HCT116 (cell line): ENCODE measurements at regions not wholly inside any gene's neighbourhood (a gene's known extent, or its start where the extent isn't known, plus 50 kb on each side); places are given as distances from the start of the nearest gene placed in this dataset.

Experiments
- ATF3 ChIP-seq: IDR thresholded peaks from 2 replicates; pipeline ENCODE4 v1.6.1; 2012
- CBX3 ChIP-seq: IDR thresholded peaks from 2 replicates; pipeline ENCODE4 v1.6.1; 2012; ENCODE audit warnings: low read depth
- CTCF ChIP-seq, 3 experiments: fragments of 200-600 bp in 1 of 3; sonication (generic) in 1 of 3; IDR thresholded peaks in 2 of 3; conservative IDR thresholded peaks in 1 of 3; 2 replicates each; pipeline ENCODE4 v1.5.1; 2012 to 2017; ENCODE audit warnings: low read depth in 2 of 3, low read length in 2 of 3, antibody characterized with exemption in 1 of 3, borderline replicate concordance in 1 of 3, control low read depth in 1 of 3, mild to moderate bottlenecking in 1 of 3, mixed read lengths in 1 of 3, mixed run types in 1 of 3, moderate library complexity in 1 of 3; ENCODE audit not compliant: insufficient read depth in 1 of 3
- EGR1 ChIP-seq: IDR thresholded peaks from 2 replicates; pipeline ENCODE4 v1.6.1; 2012; ENCODE audit warnings: low read depth
- EZH2 ChIP-seq: fragments of 200-600 bp; sonication (generic); IDR thresholded peaks from 2 replicates; pipeline ENCODE4 v1.6.1; 2017; ENCODE audit warnings: antibody characterized with exemption, mixed run types
- JUND ChIP-seq: IDR thresholded peaks from 2 replicates; pipeline ENCODE4 v1.6.1; 2012
- MAX ChIP-seq: IDR thresholded peaks from 2 replicates; pipeline ENCODE4 v1.6.1; 2012
- POLR2A ChIP-seq: IDR thresholded peaks from 2 replicates; pipeline ENCODE4 v1.7.0; 2011; ENCODE audit warnings: borderline replicate concordance; ENCODE audit not compliant: insufficient read depth, insufficient read length; ENCODE audit errors: extremely low read depth
- POLR2AphosphoS5 ChIP-seq: IDR thresholded peaks from 2 replicates; pipeline ENCODE4 v1.6.1; 2011; ENCODE audit warnings: mild to moderate bottlenecking, low read depth, low read length, moderate library complexity
- SP1 ChIP-seq: IDR thresholded peaks from 2 replicates; pipeline ENCODE4 v1.6.1; 2012; ENCODE audit warnings: low read depth
- SRF ChIP-seq: IDR thresholded peaks from 2 replicates; pipeline ENCODE4 v1.6.1; 2012; ENCODE audit warnings: low read depth
- YY1 ChIP-seq: IDR thresholded peaks from 2 replicates; pipeline ENCODE4 v1.6.1; 2011; ENCODE audit warnings: low read length, low read depth, moderate library complexity, mild to moderate bottlenecking; ENCODE audit not compliant: insufficient replicate concordance; ENCODE audit errors: extremely low read depth
- ZBTB33 ChIP-seq: IDR thresholded peaks from 2 replicates; pipeline ENCODE4 v1.6.1; 2011; ENCODE audit warnings: mild to moderate bottlenecking, low read length, moderate library complexity; ENCODE audit not compliant: insufficient replicate concordance; ENCODE audit errors: extremely low read depth
- ZNF274 ChIP-seq: fragments of 200-500 bp; sonication (Bioruptor generic); IDR thresholded peaks from 2 replicates; pipeline ENCODE4 v1.6.1; 2014; ENCODE audit warnings: mild to moderate bottlenecking, low read depth, low read length, inconsistent platforms

- no peak for TF ChIP-seq ATF3
- TF ChIP-seq CTCF (IDR thresholded peaks at IDR 0.05 in 2 of 3, conservative IDR thresholded peaks at IDR 0.05 in 1 of 3; ENCODE audit: borderline replicate concordance in 1 of 3, insufficient read depth in 1 of 3, low read depth in 2 of 3, low read length in 2 of 3) = no peak
- TF ChIP-seq YY1 = no peak
- no peak for TF ChIP-seq MAX
- TF ChIP-seq EGR1 = no peak
- no peak for TF ChIP-seq EZH2
- TF ChIP-seq JUND = no peak
- no peak for TF ChIP-seq POLR2A
- no peak for TF ChIP-seq SRF
- TF ChIP-seq POLR2AphosphoS5 = no peak
- no peak for TF ChIP-seq ZBTB33
- no peak for TF ChIP-seq CBX3
- TF ChIP-seq SP1 = no peak
- TF ChIP-seq ZNF274 = no peak
Measured at GRCh38 chr18:61216051-61216450, 117.2 kb upstream of the CDH20 start.
